ENCODE measurements at regions not wholly inside any gene's neighbourhood (a gene's known extent, or its start where the extent isn't known, plus 50 kb on each side); places are given as distances from the start of the nearest gene placed in this dataset.

GRCh38 chr20:12764851-12765250 is 243.9 kb upstream of the SPTLC3 start:
- TF ChIP-seq, protein P1, sequence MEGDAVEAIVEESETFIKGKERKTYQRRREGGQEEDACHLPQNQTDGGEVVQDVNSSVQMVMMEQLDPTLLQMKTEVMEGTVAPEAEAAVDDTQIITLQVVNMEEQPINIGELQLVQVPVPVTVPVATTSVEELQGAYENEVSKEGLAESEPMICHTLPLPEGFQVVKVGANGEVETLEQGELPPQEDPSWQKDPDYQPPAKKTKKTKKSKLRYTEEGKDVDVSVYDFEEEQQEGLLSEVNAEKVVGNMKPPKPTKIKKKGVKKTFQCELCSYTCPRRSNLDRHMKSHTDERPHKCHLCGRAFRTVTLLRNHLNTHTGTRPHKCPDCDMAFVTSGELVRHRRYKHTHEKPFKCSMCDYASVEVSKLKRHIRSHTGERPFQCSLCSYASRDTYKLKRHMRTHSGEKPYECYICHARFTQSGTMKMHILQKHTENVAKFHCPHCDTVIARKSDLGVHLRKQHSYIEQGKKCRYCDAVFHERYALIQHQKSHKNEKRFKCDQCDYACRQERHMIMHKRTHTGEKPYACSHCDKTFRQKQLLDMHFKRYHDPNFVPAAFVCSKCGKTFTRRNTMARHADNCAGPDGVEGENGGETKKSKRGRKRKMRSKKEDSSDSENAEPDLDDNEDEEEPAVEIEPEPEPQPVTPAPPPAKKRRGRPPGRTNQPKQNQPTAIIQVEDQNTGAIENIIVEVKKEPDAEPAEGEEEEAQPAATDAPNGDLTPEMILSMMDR (IDR thresholded peaks at IDR 0.05; ENCODE audit: extremely low read depth, missing control alignments): no peak
- DNase-seq (ENCODE audit: low spot score): no peak

GRCh38 chr20:12773936-12774335 is 234.8 kb upstream of the SPTLC3 start:
- TF ChIP-seq, protein P1 (IDR thresholded peaks at IDR 0.05; ENCODE audit: extremely low read depth, missing control alignments): no peak
- DNase-seq (ENCODE audit: low spot score): no peak

GRCh38 chr20:12775041-12775440 is 233.7 kb upstream of the SPTLC3 start:
- DNase-seq (ENCODE audit: low spot score): no peak
- TF ChIP-seq, protein P1 (IDR thresholded peaks at IDR 0.05; ENCODE audit: extremely low read depth, missing control alignments): no peak

DNA sequence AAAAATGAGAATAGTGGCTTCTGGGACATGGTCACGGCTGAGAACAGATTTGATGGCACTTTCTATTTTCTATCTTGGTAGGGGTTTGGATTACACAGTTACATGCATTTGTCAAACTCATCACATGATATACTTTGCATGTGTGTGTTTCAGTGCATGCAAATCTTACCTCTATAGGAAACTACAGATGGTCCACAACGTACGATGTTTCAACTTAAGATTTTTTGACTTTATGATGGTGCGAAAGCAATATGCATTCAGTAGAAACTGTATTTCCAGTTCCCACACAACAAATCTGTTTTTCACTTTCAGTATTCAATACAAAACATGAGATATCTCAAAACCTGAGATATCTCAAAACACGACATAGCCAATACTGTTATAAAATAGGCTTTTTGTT is 231.8 kb upstream of the SPTLC3 start:
- TF ChIP-seq, protein P1 (IDR thresholded peaks at IDR 0.05; ENCODE audit: extremely low read depth, missing control alignments): no peak
- DNase-seq (ENCODE audit: low spot score): no peak

DNA sequence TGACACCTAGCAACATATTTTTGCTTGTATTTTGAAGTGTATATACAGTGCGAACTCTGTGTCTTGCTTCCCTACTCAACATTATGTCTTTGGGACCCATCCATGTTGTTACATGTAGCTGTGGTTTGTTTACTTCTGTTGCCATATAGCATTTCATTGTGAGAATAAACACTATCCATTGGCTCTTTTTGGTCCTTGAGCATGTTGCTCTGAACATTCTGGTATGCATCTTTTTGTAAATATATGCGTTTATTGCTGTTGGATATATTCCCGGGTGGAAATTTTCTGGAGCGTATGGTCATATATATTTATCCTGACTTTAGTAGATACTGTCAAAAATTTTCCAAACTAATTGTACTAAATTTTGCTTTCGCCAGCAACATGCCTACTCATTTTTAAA is 222.5 kb upstream of the SPTLC3 start:
- TF ChIP-seq, protein P1 (IDR thresholded peaks at IDR 0.05; ENCODE audit: extremely low read depth, missing control alignments): no peak
- DNase-seq (ENCODE audit: low spot score): no peak

- TF ChIP-seq, protein P1 (IDR thresholded peaks at IDR 0.05; ENCODE audit: extremely low read depth, missing control alignments): no peak
- DNase-seq (ENCODE audit: low spot score): no peak
Measured at GRCh38 chr20:12788632-12789299, 220.0 kb upstream of the SPTLC3 start.

DNA sequence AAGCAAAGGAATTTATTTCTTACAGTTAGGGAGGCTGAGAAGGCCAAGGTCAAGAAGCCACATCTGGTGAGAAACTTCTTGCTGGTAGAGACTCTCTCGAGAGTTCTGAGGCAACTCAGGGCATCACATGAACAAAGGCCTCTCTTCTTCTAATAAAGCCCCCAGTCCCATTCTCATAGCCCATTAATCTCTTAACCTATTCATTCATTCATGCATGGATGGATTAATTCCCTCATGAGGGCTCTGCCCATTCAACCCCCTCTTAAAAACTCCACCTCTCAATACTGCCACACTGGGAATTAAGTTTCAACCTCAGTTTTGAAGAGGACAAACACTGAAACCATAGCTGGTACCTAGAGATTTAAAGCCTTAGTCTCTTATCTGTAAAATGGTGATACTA is 217.9 kb upstream of the SPTLC3 start:
- DNase-seq (ENCODE audit: low spot score): no peak
- TF ChIP-seq, protein P1 (IDR thresholded peaks at IDR 0.05; ENCODE audit: extremely low read depth, missing control alignments): no peak

Measured in GM20000 (cell line).